ENCODE measurements at regions not wholly inside any gene's neighbourhood (a gene's known extent, or its start where the extent isn't known, plus 50 kb on each side); places are given as distances from the start of the nearest gene placed in this dataset.

GRCh38 chr3:71893702-71894479 is 108.9 kb upstream of the PROK2 start:
- TF ChIP-seq EP300 (IDR thresholded peaks at IDR 0.05; ENCODE audit: low read depth), result no peak
- TF ChIP-seq CTCF (IDR thresholded peaks at IDR 0.05), result no peak

All from transverse colon (tissue), 3 donors.